Endothelial cell of umbilical vein (primary cell): ENCODE measurements at regions not wholly inside any gene's neighbourhood (a gene's known extent, or its start where the extent isn't known, plus 50 kb on each side); places are given as distances from the start of the nearest gene placed in this dataset.

Experiments used
- BruUV-seq: library from RNA; stranded (reverse); fragments of 400-500 nt; replicated peaks from 2 replicates; lab custom pipeline; 2021; lab: Mats Ljungman, UMichigan
- CTCF ChIA-PET: fragments of 300-600, 350-600 bp; sonication (Branson Sonifier 250); formaldehyde crosslinking; loops from one replicate; lab custom pipeline; 2021; ENCODE audit warnings: antibody characterized with exemption, inconsistent platforms; lab: Charles Lee
- POLR2A ChIA-PET: fragments of 300-600, 350-600 bp; sonication (Branson Sonifier 250); formaldehyde crosslinking; loops from one replicate; lab custom pipeline; 2021; ENCODE audit warnings: antibody characterized with exemption, inconsistent platforms; lab: Charles Lee
- DNase-seq: peaks from one replicate; pipeline ENCODE4 v3.0.0-alpha.2; 2011; ENCODE audit warnings: low read depth, low spot score
- FAIRE-seq: peaks from 2 replicates; lab custom pipeline; 2011; peaks lifted over from hg19 to GRCh38; lab: Jason Lieb, UNC
- H2AFZ ChIP-seq: 2 replicates; pipeline ENCODE4 v1.6.0; 2012; ENCODE audit warnings: low read depth, low read length, control low read depth, inconsistent platforms
- H3K27ac ChIP-seq: 2 replicates; pipeline ENCODE4 v1.5.1; 2011; ENCODE audit warnings: low read depth, mild to moderate bottlenecking, control low read depth, low read length, moderate library complexity; ENCODE audit not compliant: insufficient read depth
- H3K27me3 ChIP-seq, 2 experiments: 2 replicates each; pipeline versions ENCODE4 v1.6.0 to v1.6.1; 2011; ENCODE audit warnings: low read length in 2 of 2, mixed read lengths in 1 of 2; ENCODE audit not compliant: control insufficient read depth in 2 of 2, insufficient read depth in 2 of 2
- H3K36me3 ChIP-seq, 2 experiments: 2 replicates in 1 of 2; 3 replicates in 1 of 2; pipeline ENCODE4 v1.5.1; 2011; ENCODE audit warnings: low read length in 2 of 2, mild to moderate bottlenecking in 1 of 2, moderate library complexity in 1 of 2; ENCODE audit not compliant: control insufficient read depth in 2 of 2, insufficient read depth in 2 of 2; ENCODE audit errors: extremely low read depth in 1 of 2
- H3K4me1 ChIP-seq: 3 replicates; pipeline ENCODE4 v1.5.1; 2011; ENCODE audit warnings: mild to moderate bottlenecking, low read length; ENCODE audit not compliant: control insufficient read depth, insufficient read depth; ENCODE audit errors: extremely low read depth
- H3K4me2 ChIP-seq: 2 replicates; pipeline ENCODE4 v1.6.1; 2011; ENCODE audit warnings: low read length, control low read depth, mixed read lengths; ENCODE audit not compliant: insufficient read depth
- H3K4me3 ChIP-seq, 3 experiments: fragments of 200-600 bp in 1 of 3; sonication (generic), shearing (Covaris generic) in 1 of 3; replicated peaks in 1 of 3; 2 replicates each; pipeline ENCODE4 v1.5.1; 2011 to 2016; ENCODE audit warnings: control low read depth in 3 of 3, low read length in 3 of 3, mild to moderate bottlenecking in 2 of 3, inconsistent platforms in 1 of 3, low read depth in 1 of 3, moderate library complexity in 1 of 3; ENCODE audit not compliant: insufficient read depth in 1 of 3
- H3K79me2 ChIP-seq: 2 replicates; pipeline ENCODE4 v1.6.0; 2012; ENCODE audit warnings: low read length, inconsistent platforms; ENCODE audit not compliant: control insufficient read depth, insufficient read depth
- H3K9ac ChIP-seq: replicated peaks from 2 replicates; pipeline ENCODE3; 2011; ENCODE audit warnings: low read length, control low read depth; ENCODE audit not compliant: insufficient read depth; ENCODE audit errors: extremely low read depth
- H3K9me1 ChIP-seq: replicated peaks from 3 replicates; pipeline ENCODE4 v1.6.0; 2011; ENCODE audit warnings: mild to moderate bottlenecking, low read length; ENCODE audit not compliant: control insufficient read depth, insufficient read depth; ENCODE audit errors: extremely low read depth
- H3K9me3 ChIP-seq: replicated peaks from 2 replicates; pipeline ENCODE4 v1.5.1; 2012; ENCODE audit warnings: low read length, inconsistent platforms; ENCODE audit not compliant: control insufficient read depth, insufficient read depth
- H4K20me1 ChIP-seq: replicated peaks from 2 replicates; pipeline ENCODE3; 2011; ENCODE audit warnings: mild to moderate bottlenecking, low read length; ENCODE audit not compliant: control insufficient read depth, insufficient read depth; ENCODE audit errors: extremely low read depth
- EZH2 ChIP-seq: IDR thresholded peaks from 2 replicates; pipeline ENCODE4 v1.6.1; 2012; ENCODE audit warnings: borderline replicate concordance, low read depth, mild to moderate bottlenecking, moderate library complexity, low read length, inconsistent platforms; ENCODE audit not compliant: severe bottlenecking
- FOS ChIP-seq: IDR thresholded peaks from 2 replicates; pipeline ENCODE4 v1.6.1; 2011; ENCODE audit warnings: mild to moderate bottlenecking, low read length, moderate library complexity, borderline replicate concordance; ENCODE audit not compliant: insufficient read depth
- GATA2 ChIP-seq: IDR thresholded peaks from 2 replicates; pipeline ENCODE4 v1.7.0; 2011; ENCODE audit warnings: low read depth, mild to moderate bottlenecking, moderate library complexity, mixed read lengths, low read length; ENCODE audit not compliant: insufficient read length, insufficient read depth
- JUN ChIP-seq: IDR thresholded peaks from 2 replicates; pipeline ENCODE4 v1.6.1; 2011; ENCODE audit warnings: borderline replicate concordance, low read depth; ENCODE audit not compliant: insufficient read length, insufficient read depth
- MYC ChIP-seq: IDR thresholded peaks from one replicate; pipeline ENCODE4 v1.6.1; 2011; ENCODE audit warnings: mild to moderate bottlenecking, low read depth, low read length
- POLR2A ChIP-seq: IDR thresholded peaks from 2 replicates; pipeline ENCODE4 v1.6.1; 2012; ENCODE audit warnings: low read depth, mild to moderate bottlenecking, control low read depth, low read length
- POLR2AphosphoS5 ChIP-seq: IDR thresholded peaks from 2 replicates; pipeline ENCODE4 v1.6.1; 2012; ENCODE audit warnings: low read depth, mild to moderate bottlenecking, control low read depth, low read length, moderate library complexity; ENCODE audit not compliant: insufficient read depth
- dilution Hi-C: fragments of 300-500 bp; cut with MboI; formaldehyde crosslinking; loops from one replicate; pipeline ENCODE4 v1.15.0; 2019; ENCODE audit warnings: low sequenced_read_pairs; ENCODE audit not compliant: extremely low pct_ligation_motif_present
- intact Hi-C: fragments of 100-400 bp; cut with micrococcal nuclease; formaldehyde crosslinking; loops from one replicate; pipeline ENCODE4 v1.10.0; 2022
- TF ChIP-seq, protein P1 (sequence below), 2 donors: IDR thresholded peaks; 1 replicate in 1 of 2; 2 replicates in 1 of 2; pipeline ENCODE4 v1.5.1; 2011; ENCODE audit warnings: low read length in 2 of 2, mild to moderate bottlenecking in 2 of 2, moderate library complexity in 2 of 2, control low read depth in 1 of 2, inconsistent platforms in 1 of 2, low read depth in 1 of 2; ENCODE audit not compliant: insufficient read depth in 1 of 2; ENCODE audit errors: extremely low read depth in 1 of 2
- TF ChIP-seq, protein P2 (sequence below): IDR thresholded peaks from 2 replicates; pipeline ENCODE4 v1.6.1; 2011; ENCODE audit not compliant: insufficient read depth, insufficient read length

DNA sequence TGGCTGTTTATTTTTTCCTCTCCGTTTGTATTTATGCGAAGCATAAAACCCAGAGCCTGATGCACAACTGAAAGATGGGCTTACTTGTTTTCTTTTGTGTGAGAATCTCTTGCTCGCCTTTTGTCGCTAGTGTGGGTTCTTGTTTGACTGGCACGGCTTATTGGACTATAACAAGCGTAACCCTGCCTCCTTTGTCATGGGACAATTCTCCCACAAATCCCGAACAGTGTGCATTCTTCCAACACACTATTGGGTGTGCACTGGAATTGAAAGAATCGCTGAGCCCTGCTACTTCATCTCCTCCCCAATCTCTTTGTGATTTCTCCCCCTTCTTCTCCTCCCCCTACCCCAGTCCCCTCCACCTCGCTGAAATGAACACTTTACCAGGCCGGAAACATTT lies 110.8 kb downstream of the ZIC5 start:
- Histone ChIP-seq H3K79me2 (no peaks in the 10 kb centered on the region), H3K27me3 (peaks cover 3 to 8% of the 10 kb centered on the region in 2 experiments), H3K4me1 (no peaks in the 10 kb centered on the region), H3K4me2 (no peak overlapping the region), H2AFZ (no peak overlapping the region), H3K9me3 (no peaks in the 10 kb centered on the region), H3K27ac (no peak overlapping the region), H3K36me3 (no peaks in the 10 kb centered on the region), H3K4me3 (no peak overlapping the region), H3K9ac (no peak overlapping the region), H4K20me1 (no peaks in the 10 kb centered on the region), H3K9me1 (no peaks in the 10 kb centered on the region)
- no peak for TF ChIP-seq MYC
- no peak for TF ChIP-seq EZH2
- TF ChIP-seq, protein P1, sequence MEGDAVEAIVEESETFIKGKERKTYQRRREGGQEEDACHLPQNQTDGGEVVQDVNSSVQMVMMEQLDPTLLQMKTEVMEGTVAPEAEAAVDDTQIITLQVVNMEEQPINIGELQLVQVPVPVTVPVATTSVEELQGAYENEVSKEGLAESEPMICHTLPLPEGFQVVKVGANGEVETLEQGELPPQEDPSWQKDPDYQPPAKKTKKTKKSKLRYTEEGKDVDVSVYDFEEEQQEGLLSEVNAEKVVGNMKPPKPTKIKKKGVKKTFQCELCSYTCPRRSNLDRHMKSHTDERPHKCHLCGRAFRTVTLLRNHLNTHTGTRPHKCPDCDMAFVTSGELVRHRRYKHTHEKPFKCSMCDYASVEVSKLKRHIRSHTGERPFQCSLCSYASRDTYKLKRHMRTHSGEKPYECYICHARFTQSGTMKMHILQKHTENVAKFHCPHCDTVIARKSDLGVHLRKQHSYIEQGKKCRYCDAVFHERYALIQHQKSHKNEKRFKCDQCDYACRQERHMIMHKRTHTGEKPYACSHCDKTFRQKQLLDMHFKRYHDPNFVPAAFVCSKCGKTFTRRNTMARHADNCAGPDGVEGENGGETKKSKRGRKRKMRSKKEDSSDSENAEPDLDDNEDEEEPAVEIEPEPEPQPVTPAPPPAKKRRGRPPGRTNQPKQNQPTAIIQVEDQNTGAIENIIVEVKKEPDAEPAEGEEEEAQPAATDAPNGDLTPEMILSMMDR (IDR thresholded peaks at IDR 0.05; ENCODE audit: extremely low read depth in 1 of 2, insufficient read depth in 1 of 2, low read depth in 1 of 2, low read length in 2 of 2) = no peak
- TF ChIP-seq FOS = no peak
- TF ChIP-seq, protein P2, sequence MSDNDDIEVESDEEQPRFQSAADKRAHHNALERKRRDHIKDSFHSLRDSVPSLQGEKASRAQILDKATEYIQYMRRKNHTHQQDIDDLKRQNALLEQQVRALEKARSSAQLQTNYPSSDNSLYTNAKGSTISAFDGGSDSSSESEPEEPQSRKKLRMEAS = no peak
- TF ChIP-seq POLR2AphosphoS5 = no peak
- no peak for TF ChIP-seq GATA2
- no peak for TF ChIP-seq JUN
- no peak for TF ChIP-seq POLR2A
- dilution Hi-C loops (no loop called here), intact Hi-C loops (no loop called here)
- ChIA-PET CTCF (no interaction called here), POLR2A (no interaction called here)
- FAIRE-seq (no peak), DNase-seq (no peak)
- no TSS peak for BruUV-seq
